WERI-Rb-1 (cell line): ENCODE measurements at regions not wholly inside any gene's neighbourhood (a gene's known extent, or its start where the extent isn't known, plus 50 kb on each side); places are given as distances from the start of the nearest gene placed in this dataset.

Source experiments
- DNase-seq: peaks from one replicate; pipeline ENCODE4 v3.0.0-alpha.2; 2020
- H3K27ac ChIP-seq: fragments of 250-450 bp; sonication (Bioruptor Pico); 2 replicates; pipeline ENCODE4 v1.5.1; 2020; ENCODE audit warnings: mild to moderate bottlenecking, moderate library complexity
- H3K27me3 ChIP-seq: fragments of 250-450 bp; sonication (Bioruptor Pico); 2 replicates; pipeline ENCODE4 v1.5.1; 2021; ENCODE audit warnings: mild to moderate bottlenecking, low read depth, moderate library complexity; ENCODE audit not compliant: insufficient read depth, severe bottlenecking
- H3K36me3 ChIP-seq: fragments of 250-450 bp; sonication (Bioruptor Pico); 2 replicates; pipeline ENCODE4 v1.5.1; 2020; ENCODE audit warnings: mild to moderate bottlenecking, moderate library complexity
- H3K4me3 ChIP-seq: 2 replicates; pipeline ENCODE4 v1.5.1; 2011; ENCODE audit warnings: low read depth, mild to moderate bottlenecking, control low read depth, low read length
- H3K9me3 ChIP-seq: fragments of 250-450 bp; sonication (Bioruptor Pico); 2 replicates; pipeline ENCODE4 v1.5.1; 2021; ENCODE audit warnings: mild to moderate bottlenecking, moderate library complexity; ENCODE audit not compliant: severe bottlenecking
- CTCF ChIP-seq: IDR thresholded peaks from 2 replicates; pipeline ENCODE4 v1.5.1; 2011; ENCODE audit warnings: low read depth, mild to moderate bottlenecking, control low read depth, inconsistent platforms, low read length

GRCh38 chr11:121884626-121885025 is 231.4 kb downstream of the BLID start:
- no peak overlapping the region for H3K27ac ChIP-seq
- TF ChIP-seq CTCF: no peak
- no peak overlapping the region for H3K4me3 ChIP-seq
- H3K9me3 ChIP-seq: no peaks in the 10 kb centered on the region
- H3K36me3 ChIP-seq: no peaks in the 10 kb centered on the region
- H3K27me3 ChIP-seq: no peaks in the 10 kb centered on the region
- DNase-seq: no peak

GRCh38 chr11:121881806-121882205 is 234.2 kb downstream of the BLID start:
- Histone ChIP-seq H3K36me3 (no peaks in the 10 kb centered on the region), H3K9me3 (no peaks in the 10 kb centered on the region), H3K27ac (no peak overlapping the region), H3K4me3 (no peak overlapping the region), H3K27me3 (peaks cover 3% of the 10 kb centered on the region)
- DNase-seq: no peak
- TF ChIP-seq CTCF: no peak

- Histone ChIP-seq H3K27me3 (peaks cover 3% of the 10 kb centered on the region), H3K27ac (no peak overlapping the region), H3K4me3 (no peak overlapping the region), H3K9me3 (no peaks in the 10 kb centered on the region), H3K36me3 (no peaks in the 10 kb centered on the region)
- TF ChIP-seq CTCF: no peak
- no peak for DNase-seq
These were observed 238.9 kb downstream of the BLID start for GRCh38 chr11:121877152-121877551.

GRCh38 chr11:121873766-121874165 is 242.2 kb downstream of the BLID start:
- Histone ChIP-seq H3K27ac (no peak overlapping the region), H3K36me3 (no peaks in the 10 kb centered on the region), H3K27me3 (no peaks in the 10 kb centered on the region), H3K4me3 (no peak overlapping the region), H3K9me3 (no peaks in the 10 kb centered on the region)
- no peak for DNase-seq
- no peak for TF ChIP-seq CTCF

- Histone ChIP-seq H3K4me3 (no peak overlapping the region), H3K27ac (no peak overlapping the region), H3K27me3 (no peaks in the 10 kb centered on the region), H3K36me3 (no peaks in the 10 kb centered on the region), H3K9me3 (no peaks in the 10 kb centered on the region)
- TF ChIP-seq CTCF: no peak
- no peak for DNase-seq
These were observed 243.7 kb downstream of the BLID start for GRCh38 chr11:121872356-121872755.

- no peak for TF ChIP-seq CTCF
- no peak overlapping the region for H3K27ac ChIP-seq
- no peak overlapping the region for H3K4me3 ChIP-seq
- no peaks in the 10 kb centered on the region for H3K36me3 ChIP-seq
- DNase-seq: no peak
- no peaks in the 10 kb centered on the region for H3K9me3 ChIP-seq
- H3K27me3 ChIP-seq: no peaks in the 10 kb centered on the region
These were observed 245.6 kb downstream of the BLID start for GRCh38 chr11:121870206-121871045.
